HPDE6-E6E7 (cell line): ENCODE measurements at regions not wholly inside any gene's neighbourhood (a gene's known extent, or its start where the extent isn't known, plus 50 kb on each side); places are given as distances from the start of the nearest gene placed in this dataset.

Source experiments
- DNase-seq: peaks from one replicate; pipeline ENCODE4 v3.0.0; 2011; ENCODE audit warnings: missing footprints; ENCODE audit errors: extremely low spot score

DNA sequence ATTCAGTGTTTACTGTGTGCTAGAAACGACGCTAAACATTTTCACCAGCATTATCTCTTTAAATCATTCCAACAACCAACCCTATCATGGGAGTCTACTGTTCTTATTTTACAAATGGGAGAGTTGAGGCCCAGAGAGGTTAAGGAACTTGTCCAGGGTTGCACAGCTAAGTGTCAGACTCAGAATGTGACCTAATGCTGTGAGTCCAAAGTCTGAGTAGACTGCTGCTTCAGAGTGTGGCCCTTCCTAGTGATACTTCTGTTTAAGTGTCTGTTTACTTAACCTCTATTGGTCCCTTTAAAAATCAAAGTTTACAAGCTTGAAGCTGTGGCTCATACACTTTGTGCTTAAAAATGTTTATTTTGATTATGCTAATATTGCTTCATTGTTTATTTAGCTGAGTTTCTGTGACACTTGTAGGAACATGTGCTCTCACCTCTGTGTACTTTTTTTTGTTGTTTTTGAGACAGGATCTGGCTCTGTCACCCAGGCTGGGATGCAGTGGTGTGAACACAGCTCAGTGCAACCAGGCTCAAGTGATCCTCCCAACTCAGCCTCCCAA, 84.4 kb upstream of the SYPL1 start:
- DNase-seq = no peak

DNA sequence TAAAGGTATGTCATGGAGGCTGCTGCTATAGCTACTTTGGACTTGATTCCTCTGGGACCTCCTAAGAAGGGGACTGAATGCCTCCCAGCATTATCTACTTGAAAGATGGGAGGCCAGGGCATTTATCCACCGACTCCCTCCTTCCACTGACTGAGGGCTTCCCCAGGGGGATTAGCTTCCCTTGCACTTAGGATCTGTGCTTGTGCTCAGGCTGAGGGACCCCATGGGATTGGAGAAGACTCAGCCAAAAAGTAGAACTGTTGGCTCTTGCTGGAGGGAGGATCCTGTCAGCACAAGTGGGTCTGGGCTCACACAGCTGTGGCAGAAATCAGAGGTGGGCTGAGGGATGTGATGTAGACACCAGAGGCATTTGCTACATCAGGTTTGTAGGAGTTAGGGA, 81.5 kb upstream of the SYPL1 start:
- DNase-seq = no peak

GRCh38 chr7:106190589-106191330, 78.6 kb upstream of the SYPL1 start:
- DNase-seq = no peak

GRCh38 chr7:106187613-106188350, 75.7 kb upstream of the SYPL1 start:
- DNase-seq = peak; percentile 63

DNA sequence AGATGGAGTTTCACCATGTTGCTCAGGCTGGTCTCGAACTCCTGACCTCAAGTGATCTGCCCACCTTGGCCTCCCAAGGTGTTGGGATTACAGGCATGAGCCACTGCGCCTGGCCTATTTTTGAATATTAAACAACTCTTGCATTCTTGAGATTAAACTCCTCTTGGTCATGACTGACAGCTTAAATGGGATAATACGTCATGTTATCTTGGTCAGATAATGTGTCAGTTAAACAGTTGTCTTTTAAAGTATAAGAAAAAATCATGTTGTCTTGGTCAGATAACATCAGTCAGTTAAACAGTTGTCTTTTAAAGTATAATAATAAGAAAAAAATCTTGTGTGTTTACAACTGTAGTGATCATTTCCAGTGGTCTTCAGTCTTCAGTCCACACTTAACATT, 73.6 kb upstream of the SYPL1 start:
- no peak for DNase-seq

DNA sequence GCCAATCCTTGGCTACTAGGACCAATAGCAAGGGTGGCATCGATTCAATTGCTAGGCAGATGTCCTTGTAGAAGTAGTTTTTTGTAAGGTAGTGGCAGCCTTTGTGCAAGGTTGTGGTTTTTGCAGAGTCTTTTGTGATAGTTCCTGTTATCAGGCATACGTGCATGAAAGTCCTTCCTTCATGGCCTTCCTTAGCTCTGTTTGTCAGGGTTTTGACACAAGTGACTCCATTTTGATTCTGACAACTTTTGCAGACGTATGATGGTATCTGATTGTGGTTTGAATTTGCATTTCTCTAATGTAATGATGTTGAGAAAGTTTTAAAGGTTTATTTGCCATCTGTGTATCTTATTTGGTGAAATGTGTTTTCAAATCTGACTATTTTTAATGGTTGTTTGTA, 71.8 kb upstream of the SYPL1 start:
- no peak for DNase-seq

- DNase-seq = no peak
These were observed 70.8 kb upstream of the SYPL1 start for GRCh38 chr7:106182904-106183303.

GRCh38 chr7:106181658-106182265, 69.7 kb upstream of the SYPL1 start:
- no peak for DNase-seq

DNA sequence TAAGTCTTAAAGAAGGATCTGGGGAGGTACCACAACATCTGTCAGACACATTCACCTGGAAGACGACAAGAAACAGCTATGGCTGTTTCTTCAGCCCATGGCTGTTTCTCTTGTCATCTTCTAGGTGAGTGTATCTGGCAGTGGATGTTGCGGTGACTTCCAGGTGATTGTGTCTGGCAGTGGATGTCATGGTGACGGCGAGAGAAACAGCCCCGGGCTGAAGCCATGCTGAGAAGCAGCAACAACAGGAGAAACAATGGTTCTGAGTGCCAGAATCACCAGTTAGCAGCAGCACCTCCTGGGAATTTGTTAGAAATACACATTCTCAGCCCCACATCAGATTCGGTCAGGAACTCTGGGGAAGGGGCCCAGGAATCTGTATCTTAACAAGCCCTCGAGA, 68.6 kb upstream of the SYPL1 start:
- DNase-seq = no peak

GRCh38 chr7:106179256-106179655, 67.1 kb upstream of the SYPL1 start:
- no peak for DNase-seq

- peak; percentile 64 for DNase-seq
These were observed 66.6 kb upstream of the SYPL1 start for GRCh38 chr7:106178593-106179134.

DNA sequence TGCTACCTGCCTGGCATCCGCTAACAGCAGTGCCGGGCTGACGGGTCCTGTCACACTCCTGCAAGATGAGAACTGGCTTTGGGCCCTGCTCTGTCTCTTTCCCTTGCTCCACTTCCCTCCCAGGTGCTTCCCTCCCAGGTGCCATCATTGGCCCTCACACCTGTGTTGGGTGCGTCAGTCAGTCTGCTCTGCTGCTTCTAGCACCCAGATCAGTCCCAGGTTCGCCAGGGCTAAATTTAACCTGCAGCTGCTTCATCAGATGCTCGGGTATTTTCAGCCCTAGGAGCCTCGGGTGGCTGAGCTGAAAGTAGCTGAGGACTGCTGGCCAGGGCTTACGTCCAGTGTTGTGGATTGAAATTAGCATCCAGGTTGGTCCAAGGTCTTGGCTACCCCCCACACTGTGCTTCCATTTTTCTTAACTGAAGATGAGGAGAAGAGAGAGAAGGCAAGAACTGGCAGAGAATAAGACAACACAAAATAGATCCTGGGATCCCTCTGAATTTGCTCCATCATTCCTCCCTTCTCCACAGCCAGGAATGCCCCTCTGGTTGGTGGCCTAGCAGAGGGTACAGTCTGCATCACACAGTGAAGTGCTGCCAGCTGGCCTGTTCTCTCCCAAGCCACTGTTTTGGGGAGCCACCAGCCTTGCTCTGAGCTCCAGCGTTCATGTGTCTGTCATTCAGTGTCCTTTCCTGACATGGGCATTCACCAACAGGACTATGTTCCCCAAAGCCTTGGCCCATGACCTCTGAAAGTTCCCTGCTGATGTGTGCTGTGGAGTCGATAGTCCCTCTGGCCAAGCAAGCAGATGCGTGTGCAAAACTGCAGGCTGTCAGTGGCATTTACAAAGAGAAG, 65.9 kb upstream of the SYPL1 start:
- no peak for DNase-seq

GRCh38 chr7:106177300-106177690, 65.2 kb upstream of the SYPL1 start:
- DNase-seq = no peak

- DNase-seq = peak; percentile 76
These were observed 64.5 kb upstream of the SYPL1 start for GRCh38 chr7:106176414-106177299.

DNA sequence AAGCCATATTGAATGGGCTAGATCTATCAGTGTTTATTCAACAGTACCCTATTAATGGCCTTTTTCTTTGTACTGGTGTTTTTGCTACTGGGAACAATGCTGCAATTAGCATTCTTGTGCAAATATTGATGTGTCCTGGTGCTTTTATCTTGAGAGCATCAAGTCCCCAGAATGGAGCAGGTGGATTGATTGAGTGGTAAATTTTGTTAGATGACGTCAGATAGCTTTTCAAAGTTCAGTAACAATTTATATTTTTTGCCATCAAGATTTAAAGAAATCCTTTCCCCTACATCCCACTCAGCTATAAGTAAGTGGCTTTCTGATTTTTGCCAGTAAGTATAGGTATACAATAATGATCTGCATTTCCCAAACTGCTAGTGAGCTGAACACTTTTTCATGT, 63.4 kb upstream of the SYPL1 start:
- DNase-seq = no peak

- DNase-seq = no peak
These were observed 58.5 kb upstream of the SYPL1 start for GRCh38 chr7:106170651-106171050.

- no peak for DNase-seq
These were observed 57.9 kb upstream of the SYPL1 start for GRCh38 chr7:106169821-106170610.

- DNase-seq = no peak
These were observed 55.5 kb upstream of the SYPL1 start for GRCh38 chr7:106167439-106168136.
